Medulla oblongata (tissue), 1 donor: ENCODE measurements at regions not wholly inside any gene's neighbourhood (a gene's known extent, or its start where the extent isn't known, plus 50 kb on each side); places are given as distances from the start of the nearest gene placed in this dataset.

Experiments
- DNase-seq: peaks from one replicate; pipeline ENCODE4 v3.0.0-alpha.2; 2015; ENCODE audit errors: extremely low spot score

DNA sequence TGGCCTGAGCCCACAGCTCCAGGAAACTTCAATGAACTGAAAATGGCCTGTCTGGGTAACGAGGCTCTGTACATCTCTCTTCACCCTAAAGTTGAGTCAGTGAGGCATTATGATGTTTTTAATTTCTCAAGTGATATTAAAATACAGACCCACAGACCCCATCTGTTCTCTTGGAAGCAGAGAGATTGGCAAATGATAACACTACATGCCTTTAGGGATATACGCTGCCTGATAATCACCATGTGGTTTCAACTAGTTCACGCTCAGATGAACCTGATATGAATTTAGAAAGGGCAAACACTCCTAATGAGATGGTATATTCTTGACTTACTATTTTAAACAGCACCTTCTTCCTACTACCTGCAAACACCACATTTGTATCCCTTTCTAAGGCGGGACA lies 127.5 kb downstream of the RFC3 start:
- no peak for DNase-seq

DNA sequence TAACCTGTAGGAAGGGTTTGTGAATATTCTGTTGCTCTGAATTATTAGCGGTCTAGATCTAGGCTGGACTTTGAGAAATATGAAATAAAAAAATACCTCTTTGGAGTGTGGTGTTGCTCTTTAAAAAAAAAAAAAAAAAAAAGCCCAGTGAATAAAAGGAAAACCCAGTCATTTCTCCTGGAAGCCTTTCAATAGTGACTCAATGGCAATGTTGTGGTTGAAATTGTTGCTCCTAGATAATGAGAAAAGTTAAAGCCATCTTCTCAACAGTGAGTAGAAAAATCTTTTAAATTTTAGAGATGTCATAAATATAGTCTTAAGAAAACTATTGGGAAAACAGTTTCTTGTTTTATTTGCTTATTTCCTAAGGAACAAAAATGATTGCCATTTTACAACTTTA lies 135.3 kb downstream of the RFC3 start:
- DNase-seq = no peak

DNA sequence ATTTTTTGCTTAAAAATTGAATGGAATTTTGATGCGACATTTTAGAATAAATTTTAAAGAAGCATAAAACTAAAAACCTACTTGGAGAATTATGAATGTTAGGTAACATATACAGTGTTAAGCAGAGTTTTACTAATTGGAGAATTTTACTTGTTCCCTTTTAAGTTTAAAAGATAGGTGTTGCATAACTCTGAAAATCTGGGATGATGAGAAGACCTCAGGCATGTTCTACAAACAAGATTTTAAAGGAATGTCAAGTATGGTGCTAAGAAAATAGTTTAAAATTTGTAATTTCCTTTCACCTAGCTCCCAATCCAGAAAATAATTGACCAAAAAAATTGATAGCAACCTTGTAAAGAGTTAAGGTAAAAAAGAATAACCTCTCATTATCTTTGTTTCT lies 135.8 kb downstream of the RFC3 start:
- no peak for DNase-seq

DNA sequence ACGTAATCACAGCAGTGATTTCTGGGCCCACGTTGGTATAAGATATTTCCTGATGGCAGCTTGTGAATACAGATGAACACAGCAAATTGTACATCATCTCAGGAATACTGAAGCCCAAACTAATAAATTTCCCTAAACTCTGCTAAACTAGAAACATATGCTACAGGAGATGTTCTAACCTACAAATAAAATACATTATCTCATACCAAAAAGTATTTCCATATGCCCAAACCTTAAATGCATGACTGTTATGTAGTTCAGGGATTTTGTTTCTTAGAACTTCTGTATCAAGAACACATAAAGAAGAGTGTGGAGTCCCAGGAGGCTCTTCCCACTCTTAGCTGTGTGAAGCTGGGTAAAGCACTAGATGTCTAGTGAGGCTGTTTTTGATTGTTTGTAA lies 138.4 kb downstream of the RFC3 start:
- no peak for DNase-seq

DNA sequence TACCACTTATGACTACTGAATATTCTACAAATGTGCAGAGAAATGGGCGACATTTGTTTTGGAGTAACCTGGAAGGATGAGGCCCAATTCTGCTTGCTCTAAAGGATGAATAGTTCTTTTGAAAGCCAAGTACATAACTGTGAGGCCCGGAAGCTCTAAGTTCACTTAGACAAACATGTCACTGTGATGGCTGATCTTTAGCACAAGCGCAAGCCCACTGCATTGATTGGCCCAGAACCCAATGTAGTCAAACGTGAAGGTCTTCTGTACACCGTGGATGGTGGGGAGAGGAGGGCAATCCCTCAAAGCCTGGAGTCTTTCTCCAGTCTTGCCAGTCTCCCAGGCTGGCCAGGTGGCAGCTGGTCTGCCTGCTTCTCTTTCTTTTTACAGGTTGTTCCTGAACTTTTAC lies 139.6 kb downstream of the RFC3 start:
- no peak for DNase-seq

DNA sequence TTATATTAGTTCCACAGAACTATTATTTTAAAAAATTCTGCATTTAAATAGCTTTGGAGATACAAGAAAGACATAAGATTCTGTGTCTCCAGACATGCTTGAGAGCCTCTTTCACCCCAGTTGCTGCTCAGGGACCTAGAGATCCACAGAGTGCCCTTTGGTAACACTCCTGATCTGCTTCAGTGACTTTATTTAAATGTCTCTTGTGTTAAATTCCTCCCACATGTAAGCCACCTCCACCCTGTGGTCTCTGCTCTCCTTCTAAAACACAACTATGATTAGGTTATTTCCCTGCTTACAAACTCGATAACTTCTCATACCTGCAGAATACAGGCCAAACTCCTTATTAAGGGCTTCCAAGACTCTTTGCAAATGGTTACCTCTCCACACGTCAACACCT lies 141.0 kb downstream of the RFC3 start:
- DNase-seq = no peak

DNA sequence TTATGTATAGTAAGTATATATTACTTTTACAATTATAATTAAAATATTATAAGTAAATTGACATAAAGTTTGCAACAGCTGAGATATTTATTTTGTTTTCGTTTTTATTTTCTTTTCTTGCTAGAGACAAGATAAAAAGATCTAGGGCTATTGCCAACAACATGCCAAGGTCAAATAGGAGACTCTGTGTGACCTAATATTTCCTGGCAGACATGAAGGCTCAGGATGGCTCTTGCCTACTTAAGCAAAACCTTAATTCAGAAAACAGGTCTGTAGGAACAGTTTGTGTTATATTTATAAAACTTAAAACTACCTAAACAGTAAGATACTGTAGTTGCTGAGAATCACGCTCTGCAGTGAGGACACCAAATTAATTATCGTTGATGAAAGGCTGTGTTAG lies 145.2 kb downstream of the RFC3 start:
- DNase-seq = no peak

DNA sequence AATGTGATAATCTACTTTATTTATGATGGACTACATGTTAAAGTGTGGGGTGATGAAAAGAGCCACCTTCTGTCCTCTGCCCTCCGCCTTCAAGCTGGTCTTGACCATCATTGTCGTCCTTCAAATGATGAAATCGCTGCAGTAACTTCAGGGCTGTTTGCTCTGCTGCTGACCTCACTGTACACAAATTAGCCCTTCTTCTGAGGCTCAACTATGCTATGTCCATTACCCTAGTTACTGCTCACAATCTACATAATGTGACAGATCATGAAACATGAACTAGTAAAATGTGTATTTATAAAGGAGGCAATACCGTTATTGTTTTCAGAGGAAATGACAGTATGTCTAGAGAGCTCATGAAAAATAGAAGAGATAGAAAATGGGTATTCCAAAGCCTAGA lies 145.9 kb downstream of the RFC3 start:
- no peak for DNase-seq

DNA sequence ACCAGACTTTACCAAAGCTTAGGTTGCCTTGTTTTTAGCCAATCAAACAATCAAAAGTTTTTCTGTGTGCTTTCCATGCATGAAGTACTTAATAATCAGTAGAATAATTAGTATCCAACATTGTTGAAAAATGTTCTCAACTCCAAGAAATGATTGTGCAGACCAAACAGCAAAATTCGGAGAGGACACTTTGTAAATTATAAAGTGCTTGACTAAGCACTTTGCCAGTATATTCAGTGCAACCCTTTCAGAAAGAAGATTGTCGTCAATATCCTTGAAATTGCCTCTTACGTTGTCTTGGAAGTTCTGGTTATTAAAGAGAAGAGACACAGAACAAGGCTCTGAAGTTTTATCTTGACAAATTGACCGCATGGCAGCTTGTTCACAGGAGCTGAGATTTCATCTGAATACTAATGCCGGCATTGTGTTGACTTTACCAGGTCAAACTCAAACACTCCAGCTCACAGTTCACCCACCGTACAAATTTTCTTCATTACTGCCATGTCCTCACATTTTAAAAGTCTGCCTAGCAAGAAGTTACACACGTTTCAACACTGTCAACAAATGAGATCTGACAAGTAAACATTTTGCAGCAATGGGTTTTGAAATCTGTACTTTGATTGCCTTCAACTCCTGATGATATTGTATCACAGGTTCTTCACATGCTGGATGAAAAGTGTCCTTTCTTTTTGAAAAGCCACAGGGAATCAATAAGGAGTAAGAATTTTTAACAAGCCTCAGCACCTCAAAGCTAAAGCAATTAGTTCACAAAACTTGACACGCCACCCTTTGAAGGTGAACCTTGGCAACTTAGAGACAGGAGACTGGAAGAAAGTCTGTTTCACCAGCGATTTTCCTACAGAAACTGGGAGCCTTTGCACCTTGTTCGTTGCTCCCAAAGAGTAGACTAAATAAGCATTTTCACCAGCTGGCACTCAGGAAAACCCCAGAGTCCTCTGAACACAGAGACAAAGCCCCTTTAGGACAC lies 150.9 kb downstream of the RFC3 start:
- no peak for DNase-seq

DNA sequence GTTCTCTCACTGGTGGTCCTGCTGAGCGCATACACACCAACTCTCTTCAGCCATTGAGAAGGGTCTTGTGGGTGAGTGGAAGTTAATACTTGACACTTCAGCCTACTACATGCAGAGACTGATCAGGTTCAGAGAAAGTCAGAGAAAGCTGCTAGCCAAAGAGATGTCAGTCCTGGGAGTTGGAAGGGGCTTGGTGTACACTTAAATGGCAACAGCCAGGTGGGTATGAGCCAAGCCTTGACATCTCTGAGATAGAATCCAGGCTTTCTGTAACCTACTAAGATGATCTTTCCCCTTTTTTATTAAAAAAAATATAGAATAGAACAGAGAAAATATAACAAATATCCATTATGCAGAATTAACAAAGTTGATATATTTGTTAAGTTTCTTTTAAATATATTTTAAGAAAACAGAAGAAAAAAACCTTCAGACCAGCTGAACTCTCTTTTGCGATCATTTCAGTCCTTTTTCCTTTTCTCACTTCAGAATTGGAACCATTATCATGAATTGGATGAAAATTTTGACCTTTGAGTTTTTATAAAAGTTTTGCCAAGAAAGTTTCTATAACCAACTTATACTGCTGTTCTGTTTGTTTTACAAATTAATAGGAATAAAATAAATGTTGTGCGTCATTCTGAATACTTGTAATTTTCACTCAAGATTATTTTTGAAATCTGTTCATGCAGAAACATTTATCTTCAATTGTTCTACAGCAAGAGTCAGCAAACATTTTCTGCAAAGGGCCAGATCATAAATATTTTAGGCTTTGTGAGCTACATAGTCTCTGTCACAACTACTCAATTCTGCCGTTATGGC lies 153.0 kb downstream of the RFC3 start:
- DNase-seq = no peak

DNA sequence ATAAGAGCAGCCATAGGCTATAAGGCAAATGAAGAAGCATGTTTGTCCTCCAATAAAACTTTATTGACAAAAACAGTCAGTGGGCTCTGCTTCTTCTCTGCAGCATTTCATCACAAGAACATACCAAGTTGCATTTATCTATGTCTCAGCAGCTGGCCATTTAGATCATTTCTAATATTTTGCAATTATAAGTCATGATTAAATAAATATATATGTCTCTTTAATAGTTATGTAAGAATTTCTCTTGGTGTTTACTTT lies 153.5 kb downstream of the RFC3 start:
- no peak for DNase-seq

DNA sequence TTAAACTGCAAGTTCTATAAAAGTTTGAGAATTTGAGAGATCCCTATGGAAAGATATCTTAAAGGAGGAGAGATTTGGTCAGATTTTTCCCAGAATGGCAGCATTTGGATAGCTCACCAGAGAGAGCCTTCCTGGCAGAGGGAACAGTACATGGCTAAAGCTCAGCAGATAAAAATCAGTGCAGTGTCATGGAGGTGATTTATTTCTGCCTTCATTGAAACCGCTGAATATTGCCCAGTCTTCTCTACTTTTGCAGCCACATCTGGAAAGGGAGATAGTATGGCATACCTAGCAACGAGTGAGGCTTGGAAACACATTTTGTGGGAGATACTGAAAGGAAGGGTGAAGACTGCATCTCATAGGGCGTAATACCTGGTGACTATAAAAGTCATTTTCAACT lies 155.2 kb downstream of the RFC3 start:
- no peak for DNase-seq

DNA sequence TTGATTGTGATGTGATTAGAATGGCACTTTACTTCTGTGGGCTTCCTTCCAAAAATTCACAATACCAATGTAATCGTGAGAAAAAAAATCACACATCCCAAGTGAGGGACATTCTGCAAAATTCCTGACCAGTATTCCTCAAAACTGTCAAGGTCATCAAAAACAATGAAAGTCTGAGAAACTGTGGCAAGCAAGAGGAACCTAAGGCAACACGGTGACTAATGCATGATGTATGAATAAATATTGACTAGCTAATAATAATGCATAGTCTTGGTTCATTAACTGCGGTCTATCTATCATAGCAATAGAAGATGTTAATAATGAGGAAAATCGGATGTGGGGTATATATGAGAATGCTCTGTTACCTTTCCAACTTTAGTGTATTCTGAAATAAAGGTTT lies 159.0 kb downstream of the RFC3 start:
- DNase-seq = no peak

DNA sequence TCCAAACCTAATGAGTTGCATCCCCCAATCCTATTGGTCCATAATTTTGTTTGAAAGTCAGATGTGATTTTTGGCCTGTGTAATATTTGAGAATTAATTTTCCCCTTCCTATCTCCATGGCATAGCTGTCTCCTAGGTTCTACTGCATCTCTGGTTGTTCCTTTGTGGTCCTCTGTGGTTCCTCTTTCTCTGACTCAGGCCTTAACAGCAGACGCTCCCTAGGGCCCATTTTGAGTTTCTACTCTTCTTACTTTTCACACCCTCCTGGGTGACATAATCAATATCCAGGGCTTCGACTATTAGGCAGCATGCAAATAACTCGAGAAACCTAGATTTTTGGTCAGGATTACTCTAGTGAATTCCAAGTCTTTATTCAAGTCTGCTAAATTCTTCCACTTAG lies 160.7 kb downstream of the RFC3 start:
- no peak for DNase-seq

DNA sequence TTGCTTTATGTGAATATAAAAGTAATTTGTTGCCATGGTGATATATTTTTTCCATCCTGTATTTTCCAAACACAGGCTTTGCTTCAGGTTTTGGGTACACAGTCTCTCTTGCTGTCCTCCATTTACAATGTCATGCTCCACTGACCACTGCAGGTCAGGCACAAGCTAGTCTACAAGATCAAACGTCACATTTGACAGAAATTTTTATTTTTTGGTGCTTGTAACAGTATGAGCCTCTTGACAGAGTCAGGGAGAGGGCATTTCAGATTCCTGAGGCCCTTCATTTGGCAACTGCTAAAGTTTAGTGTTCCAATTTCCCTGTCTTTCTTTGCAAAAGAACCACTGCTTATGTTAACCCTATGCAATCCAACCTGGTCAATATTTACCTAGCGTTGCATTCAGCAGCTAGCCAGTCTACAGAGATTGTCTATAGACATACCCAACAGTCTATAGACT lies 175.0 kb downstream of the RFC3 start:
- no peak for DNase-seq

DNA sequence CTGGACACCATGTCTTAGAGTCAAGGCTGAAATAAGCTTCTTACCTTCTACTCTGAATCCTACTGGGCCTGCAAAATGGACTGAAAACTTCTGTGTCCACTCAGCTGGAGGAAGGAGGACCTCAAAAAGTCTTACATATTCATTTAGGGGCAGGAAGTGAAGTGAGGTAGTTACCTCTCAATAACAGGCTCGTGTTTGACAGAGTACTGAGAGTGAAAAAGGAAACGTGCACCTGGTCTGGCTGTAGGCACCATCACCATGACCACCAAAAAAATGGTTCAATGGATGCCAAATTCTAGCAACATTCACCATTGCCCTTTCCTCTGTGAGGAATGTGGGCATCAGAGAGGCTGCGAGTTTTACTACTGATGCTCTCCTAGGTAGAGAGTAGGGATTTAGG lies 176.2 kb downstream of the RFC3 start:
- no peak for DNase-seq

DNA sequence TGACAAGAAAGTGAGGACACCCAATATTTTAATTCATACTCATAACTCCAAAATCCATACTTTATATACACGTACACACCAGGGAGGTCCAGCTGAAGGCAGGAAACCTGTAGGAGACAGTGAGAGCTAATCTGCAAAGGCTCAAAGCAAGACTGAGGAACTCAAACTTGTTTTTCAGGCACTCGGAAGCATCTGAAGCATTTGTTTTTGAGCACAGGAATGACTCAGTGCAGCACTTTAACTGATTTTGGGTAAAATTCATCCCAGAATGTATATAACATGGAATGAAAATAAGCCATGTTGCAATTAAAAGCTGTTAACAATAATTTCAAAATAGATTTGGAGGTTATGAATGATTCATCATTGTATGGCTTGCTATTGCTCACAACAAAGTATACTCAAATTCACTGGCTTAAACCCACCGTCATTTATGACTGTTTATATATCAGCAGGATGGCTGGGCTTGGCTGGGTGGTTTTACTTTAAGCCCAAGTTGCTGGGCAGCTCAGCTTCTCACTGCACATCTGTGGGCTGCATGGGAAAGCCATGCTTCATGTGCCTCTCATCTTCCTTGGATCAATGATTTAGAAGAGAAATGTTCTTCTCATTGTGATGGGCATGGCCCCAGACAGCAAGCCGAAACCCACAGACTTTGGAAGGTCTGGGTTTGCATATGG lies 177.0 kb downstream of the RFC3 start:
- no peak for DNase-seq

DNA sequence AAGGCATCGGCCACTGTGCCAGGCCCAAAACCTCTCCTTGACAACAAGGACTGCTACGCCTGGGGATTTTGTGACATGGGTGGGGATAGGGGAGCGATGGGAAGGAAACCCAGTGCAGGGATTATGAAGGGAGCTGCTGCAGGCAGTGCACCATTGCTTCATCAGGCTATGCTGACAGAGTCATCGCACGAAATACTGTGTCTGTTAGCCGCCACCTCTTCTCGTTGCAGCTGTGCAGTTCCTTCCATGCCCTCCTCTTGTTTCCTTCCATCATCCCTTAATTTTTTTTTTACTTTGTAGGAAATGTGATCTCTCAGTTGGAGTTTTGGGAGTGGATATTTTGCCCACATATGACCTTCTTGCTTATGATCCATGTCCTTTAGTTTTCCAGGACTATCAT lies 178.7 kb downstream of the RFC3 start:
- DNase-seq = no peak

DNA sequence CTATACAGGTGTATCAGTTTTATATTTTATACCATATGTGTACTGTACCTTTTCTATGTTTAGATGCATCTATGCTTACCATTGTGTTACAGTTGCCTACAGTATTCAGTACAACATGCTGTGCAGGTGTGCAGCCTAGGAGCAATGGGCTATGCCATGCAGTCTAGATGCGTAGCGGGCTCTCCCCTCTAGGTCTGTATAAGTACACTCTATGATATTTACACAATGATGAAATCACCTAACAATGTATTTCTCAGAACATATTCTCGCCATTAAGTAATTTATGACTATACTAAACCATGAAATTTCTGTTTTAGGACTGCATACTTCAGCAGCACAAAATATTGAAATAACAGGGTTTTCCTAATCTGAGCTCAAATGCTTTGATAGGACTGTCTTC lies 179.6 kb downstream of the RFC3 start:
- no peak for DNase-seq

DNA sequence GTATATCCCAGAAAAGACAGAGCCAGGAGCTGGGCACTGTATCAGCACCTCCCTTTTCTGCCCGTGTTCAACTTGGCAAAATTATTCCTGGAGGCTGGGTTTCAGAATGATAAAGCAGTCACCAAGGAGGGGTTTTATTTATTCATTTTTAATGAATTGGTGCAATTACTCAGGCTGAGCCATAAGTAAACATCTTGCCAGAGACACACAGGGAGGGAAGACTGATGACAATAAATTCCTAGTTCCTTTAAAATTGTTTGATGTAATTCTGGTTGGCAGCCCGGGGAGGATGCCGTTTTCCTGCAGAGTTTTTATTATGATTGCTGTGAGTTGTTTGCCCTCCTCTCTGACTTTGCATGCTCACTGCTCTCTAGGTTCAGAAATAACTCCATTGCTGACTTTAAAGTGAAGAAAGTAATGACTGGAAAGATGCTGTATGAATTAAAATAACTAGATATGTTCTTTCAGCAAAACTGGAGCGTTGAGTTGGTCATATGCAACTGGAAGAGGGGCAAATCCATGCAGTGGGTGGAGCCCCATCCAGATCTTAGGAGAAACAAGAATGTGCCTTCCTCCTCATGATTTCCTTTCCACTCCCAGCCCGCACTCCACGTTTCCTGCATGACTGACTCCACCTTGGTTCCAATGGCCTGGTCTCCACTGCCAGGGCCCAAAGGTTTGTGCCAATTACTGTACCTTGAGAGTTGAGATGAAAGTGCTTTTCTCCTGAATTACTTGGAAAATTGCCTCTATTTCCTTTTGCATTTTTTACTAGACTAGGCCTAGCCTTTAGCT lies 182.1 kb downstream of the RFC3 start:
- no peak for DNase-seq

DNA sequence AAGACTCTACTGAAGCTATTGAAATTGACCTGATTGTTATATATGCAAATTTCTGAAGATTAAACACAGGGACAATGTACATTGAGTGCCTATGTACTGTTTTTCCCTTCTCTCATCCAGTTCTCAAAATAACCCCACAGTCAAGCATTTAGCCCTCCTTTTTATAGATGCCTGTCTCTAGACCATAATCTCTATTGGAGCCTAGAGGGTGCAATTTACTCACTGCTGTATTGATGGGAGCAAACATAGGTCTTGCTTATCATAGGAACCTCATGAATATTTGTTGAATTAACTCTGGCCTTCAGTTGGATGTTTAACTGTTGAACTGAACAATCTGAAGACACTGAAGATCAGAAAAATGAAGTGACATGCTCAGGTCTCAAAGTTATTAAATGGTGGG lies 183.0 kb downstream of the RFC3 start:
- DNase-seq = no peak

DNA sequence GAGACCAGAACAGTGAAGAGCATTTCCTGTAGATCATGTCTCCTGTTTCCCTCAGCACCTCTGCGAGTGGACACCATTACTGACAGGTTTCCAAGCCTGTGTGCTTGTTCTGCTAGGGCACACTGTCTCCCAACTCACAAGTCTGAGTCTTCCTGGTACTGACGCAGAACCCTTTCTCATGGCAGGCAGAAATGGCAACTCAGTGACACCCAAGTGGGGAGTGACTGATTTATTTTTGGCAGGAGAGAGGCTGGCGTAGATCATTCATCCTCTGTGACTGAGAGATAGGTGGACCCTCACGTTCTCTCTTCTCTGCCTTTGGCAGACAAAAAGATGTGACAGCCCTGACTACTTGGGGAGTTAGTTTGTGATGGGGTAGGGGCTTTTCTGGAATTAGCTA lies 183.4 kb downstream of the RFC3 start:
- DNase-seq = no peak
